KMS-11 (cell line): ENCODE measurements at regions not wholly inside any gene's neighbourhood (a gene's known extent, or its start where the extent isn't known, plus 50 kb on each side); places are given as distances from the start of the nearest gene placed in this dataset.

ENCODE experiments used
- H2AFZ ChIP-seq: fragments of 200-600 bp; sonication (generic); 2 replicates; pipeline ENCODE4 v1.6.1; 2016; ENCODE audit warnings: antibody characterized with exemption, mixed run types, low read depth
- H3K27ac ChIP-seq: fragments of 200-600 bp; sonication (generic); 2 replicates; pipeline ENCODE4 v1.6.1; 2016; ENCODE audit warnings: mild to moderate bottlenecking, mixed run types
- H3K27me3 ChIP-seq: fragments of 200-600 bp; sonication (generic); 2 replicates; pipeline ENCODE4 v1.6.1; 2017; ENCODE audit warnings: mild to moderate bottlenecking, low read depth, mixed run types, moderate library complexity; ENCODE audit not compliant: insufficient read depth
- H3K36me3 ChIP-seq: fragments of 200-600 bp; sonication (generic); 2 replicates; pipeline ENCODE4 v1.6.1; 2017; ENCODE audit warnings: mild to moderate bottlenecking, mixed run types; ENCODE audit not compliant: insufficient read depth
- H3K4me1 ChIP-seq: fragments of 200-600 bp; sonication (generic); 2 replicates; pipeline ENCODE4 v1.6.1; 2016; ENCODE audit warnings: mild to moderate bottlenecking, low read depth, mixed run types; ENCODE audit not compliant: poor library complexity, severe bottlenecking
- H3K4me2 ChIP-seq: fragments of 200-600 bp; sonication (generic); 2 replicates; pipeline ENCODE4 v1.7.0; 2016; ENCODE audit warnings: mild to moderate bottlenecking, mixed run types
- H3K4me3 ChIP-seq: fragments of 200-600 bp; sonication (generic); IDR thresholded peaks from 2 replicates; pipeline ENCODE4 v1.6.1; 2017; ENCODE audit warnings: low read depth, low read length, mixed read lengths; ENCODE audit not compliant: insufficient read depth
- H3K79me2 ChIP-seq: fragments of 200-600 bp; sonication (generic); 2 replicates; pipeline ENCODE4 v1.6.1; 2016; ENCODE audit warnings: low read depth, mixed run types; ENCODE audit not compliant: insufficient read depth
- H3K9ac ChIP-seq: fragments of 200-600 bp; sonication (generic); 2 replicates; pipeline ENCODE4 v1.6.1; 2016; ENCODE audit warnings: mild to moderate bottlenecking, mixed run types
- H4K20me1 ChIP-seq: fragments of 200-600 bp; sonication (generic); 2 replicates; pipeline ENCODE4 v1.6.1; 2016; ENCODE audit warnings: mild to moderate bottlenecking, mixed run types; ENCODE audit not compliant: insufficient read depth
- CTCF ChIP-seq: fragments of 200-600 bp; sonication (generic); conservative IDR thresholded peaks from 2 replicates; pipeline ENCODE4 v1.6.1; 2017; ENCODE audit warnings: low read depth, mild to moderate bottlenecking, antibody characterized with exemption, low read length, moderate library complexity, mixed read lengths

DNA sequence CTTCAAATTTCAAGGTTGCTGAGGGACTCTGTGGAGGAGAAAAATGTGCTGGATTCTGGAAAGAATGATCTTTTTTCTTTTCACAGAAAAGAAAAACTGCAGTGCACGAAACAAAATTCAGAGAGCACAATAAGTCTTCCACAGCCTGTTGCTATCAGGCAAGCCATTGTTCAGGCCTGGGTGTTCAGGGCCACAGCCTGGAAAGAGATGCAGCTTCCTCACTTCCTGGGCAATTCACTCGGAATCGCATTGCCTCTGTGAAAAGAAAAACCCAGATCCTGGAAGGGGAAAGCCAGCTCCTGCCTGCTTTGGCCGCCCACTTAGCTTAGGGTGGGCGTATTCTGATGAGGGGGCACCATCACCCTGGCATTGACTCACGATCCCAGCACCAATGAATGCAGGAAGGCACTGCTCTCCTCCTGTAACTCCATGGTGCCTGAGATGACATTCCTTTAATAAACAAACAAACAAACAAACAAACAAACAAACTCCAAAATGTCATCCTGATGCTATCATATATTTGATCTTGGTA lies 863.9 kb downstream of the BCL11B start:
- Histone ChIP-seq H3K9ac (no peak overlapping the region), H3K4me1 (no peaks in the 10 kb centered on the region), H3K79me2 (no peaks in the 10 kb centered on the region), H2AFZ (no peak overlapping the region), H3K36me3 (no peaks in the 10 kb centered on the region), H3K27ac (no peak overlapping the region), H3K27me3 (no peaks in the 10 kb centered on the region), H3K4me2 (no peak overlapping the region), H3K4me3 (no peak overlapping the region), H4K20me1 (no peaks in the 10 kb centered on the region)
- TF ChIP-seq CTCF = no peak

- no peaks in the 10 kb centered on the region for H3K79me2 ChIP-seq
- H3K27me3 ChIP-seq = no peaks in the 10 kb centered on the region
- H2AFZ ChIP-seq = no peak overlapping the region
- no peak overlapping the region for H3K27ac ChIP-seq
- no peak for TF ChIP-seq CTCF
- no peaks in the 10 kb centered on the region for H4K20me1 ChIP-seq
- H3K9ac ChIP-seq = no peak overlapping the region
- no peaks in the 10 kb centered on the region for H3K4me1 ChIP-seq
- no peak overlapping the region for H3K4me2 ChIP-seq
- no peaks in the 10 kb centered on the region for H3K36me3 ChIP-seq
- no peak overlapping the region for H3K4me3 ChIP-seq
Observed at GRCh38 chr14:98408713-98409112, 863.3 kb downstream of the BCL11B start.

GRCh38 chr14:98411154-98411553 lies 860.8 kb downstream of the BCL11B start:
- no peak overlapping the region for H3K4me3 ChIP-seq
- no peak overlapping the region for H2AFZ ChIP-seq
- TF ChIP-seq CTCF = no peak
- H3K27ac ChIP-seq = no peak overlapping the region
- H3K79me2 ChIP-seq = no peaks in the 10 kb centered on the region
- H3K36me3 ChIP-seq = no peaks in the 10 kb centered on the region
- H4K20me1 ChIP-seq = no peaks in the 10 kb centered on the region
- no peaks in the 10 kb centered on the region for H3K27me3 ChIP-seq
- H3K4me1 ChIP-seq = no peaks in the 10 kb centered on the region
- no peak overlapping the region for H3K9ac ChIP-seq
- no peak overlapping the region for H3K4me2 ChIP-seq

GRCh38 chr14:98412431-98412830 lies 859.6 kb downstream of the BCL11B start:
- Histone ChIP-seq H3K79me2 (no peaks in the 10 kb centered on the region), H3K36me3 (no peaks in the 10 kb centered on the region), H3K4me1 (no peaks in the 10 kb centered on the region), H3K9ac (no peak overlapping the region), H2AFZ (no peak overlapping the region), H3K27ac (no peak overlapping the region), H3K4me3 (no peak overlapping the region), H4K20me1 (no peaks in the 10 kb centered on the region), H3K4me2 (no peak overlapping the region), H3K27me3 (no peaks in the 10 kb centered on the region)
- TF ChIP-seq CTCF = no peak

- Histone ChIP-seq H3K36me3 (no peaks in the 10 kb centered on the region), H2AFZ (no peak overlapping the region), H3K4me1 (no peaks in the 10 kb centered on the region), H3K27me3 (no peaks in the 10 kb centered on the region), H3K4me3 (no peak overlapping the region), H3K9ac (no peak overlapping the region), H4K20me1 (no peaks in the 10 kb centered on the region), H3K4me2 (no peak overlapping the region), H3K27ac (no peak overlapping the region), H3K79me2 (no peaks in the 10 kb centered on the region)
- TF ChIP-seq CTCF = no peak
Observed at GRCh38 chr14:98415766-98416165, 856.2 kb downstream of the BCL11B start.
